ENCODE measurements at regions not wholly inside any gene's neighbourhood (a gene's known extent, or its start where the extent isn't known, plus 50 kb on each side); places are given as distances from the start of the nearest gene placed in this dataset.

- DNase-seq (ENCODE audit: insufficient read length) (no peak), FAIRE-seq (no peak)
Measured at GRCh38 chr3:18725668-18726407, 300.7 kb upstream of the SATB1 start.

GRCh38 chr3:18724456-18724855 lies 299.3 kb upstream of the SATB1 start:
- TF ChIP-seq TAF1 (IDR thresholded peaks at IDR 0.05; ENCODE audit: borderline replicate concordance, low read depth, low read length) (no peak), POLR2A (IDR thresholded peaks at IDR 0.05; ENCODE audit: low read depth, low read length) (no peak), POLR2AphosphoS5 (IDR thresholded peaks at IDR 0.05; ENCODE audit: low read depth, low read length) (no peak)
- no peak for DNase-seq (ENCODE audit: insufficient read length)
- no peak for FAIRE-seq

More at GRCh38 chr3:18725668-18726407, 300.7 kb upstream of the SATB1 start:
- TF ChIP-seq POLR2A (IDR thresholded peaks at IDR 0.05; ENCODE audit: low read depth, low read length) (no peak), POLR2AphosphoS5 (IDR thresholded peaks at IDR 0.05; ENCODE audit: low read depth, low read length) (no peak), TAF1 (IDR thresholded peaks at IDR 0.05; ENCODE audit: borderline replicate concordance, low read depth, low read length) (no peak)

- FAIRE-seq = no peak
- DNase-seq (ENCODE audit: insufficient read length) = no peak
- TF ChIP-seq TAF1 (IDR thresholded peaks at IDR 0.05; ENCODE audit: borderline replicate concordance, low read depth, low read length) (no peak), POLR2A (IDR thresholded peaks at IDR 0.05; ENCODE audit: low read depth, low read length) (no peak), POLR2AphosphoS5 (IDR thresholded peaks at IDR 0.05; ENCODE audit: low read depth, low read length) (no peak)
Measured at GRCh38 chr3:18723206-18723810, 298.2 kb upstream of the SATB1 start.

- DNase-seq (ENCODE audit: insufficient read length) (no peak), FAIRE-seq (no peak)
- TF ChIP-seq TAF1 (IDR thresholded peaks at IDR 0.05; ENCODE audit: borderline replicate concordance, low read depth, low read length) (no peak), POLR2AphosphoS5 (IDR thresholded peaks at IDR 0.05; ENCODE audit: low read depth, low read length) (no peak), POLR2A (IDR thresholded peaks at IDR 0.05; ENCODE audit: low read depth, low read length) (no peak)
Measured at GRCh38 chr3:18720543-18720942, 295.4 kb upstream of the SATB1 start.

- FAIRE-seq (no peak), DNase-seq (ENCODE audit: insufficient read length) (no peak)
- no peak for TF ChIP-seq POLR2AphosphoS5 (IDR thresholded peaks at IDR 0.05; ENCODE audit: low read depth, low read length)
Measured at GRCh38 chr3:18717598-18717997, 292.5 kb upstream of the SATB1 start.

- no peak for DNase-seq (ENCODE audit: insufficient read length)
- FAIRE-seq = no peak
- TF ChIP-seq POLR2AphosphoS5 (IDR thresholded peaks at IDR 0.05; ENCODE audit: low read depth, low read length) (no peak), TAF1 (IDR thresholded peaks at IDR 0.05; ENCODE audit: borderline replicate concordance, low read depth, low read length) (no peak), POLR2A (IDR thresholded peaks at IDR 0.05; ENCODE audit: low read depth, low read length) (no peak)
Measured at GRCh38 chr3:18716821-18717220, 291.7 kb upstream of the SATB1 start.

GRCh38 chr3:18716101-18716500 lies 291.0 kb upstream of the SATB1 start:
- TF ChIP-seq POLR2AphosphoS5 (IDR thresholded peaks at IDR 0.05; ENCODE audit: low read depth, low read length) (no peak), TAF1 (IDR thresholded peaks at IDR 0.05; ENCODE audit: borderline replicate concordance, low read depth, low read length) (no peak)
- FAIRE-seq (no peak), DNase-seq (ENCODE audit: insufficient read length) (no peak)

- TF ChIP-seq TAF1 (IDR thresholded peaks at IDR 0.05; ENCODE audit: borderline replicate concordance, low read depth, low read length) = no peak
- no peak for TF ChIP-seq POLR2AphosphoS5 (IDR thresholded peaks at IDR 0.05; ENCODE audit: low read depth, low read length)
- TF ChIP-seq POLR2A (IDR thresholded peaks at IDR 0.05; ENCODE audit: low read depth, low read length) = no peak
- no peak for FAIRE-seq
- DNase-seq (ENCODE audit: insufficient read length) = no peak
Measured at GRCh38 chr3:18715208-18715607, 290.1 kb upstream of the SATB1 start.

GRCh38 chr3:18713577-18713951 lies 288.4 kb upstream of the SATB1 start:
- no peak for DNase-seq (ENCODE audit: insufficient read length)
- no peak for TF ChIP-seq POLR2AphosphoS5 (IDR thresholded peaks at IDR 0.05; ENCODE audit: low read depth, low read length)
- TF ChIP-seq POLR2A (IDR thresholded peaks at IDR 0.05; ENCODE audit: low read depth, low read length) = no peak
- no peak for TF ChIP-seq TAF1 (IDR thresholded peaks at IDR 0.05; ENCODE audit: borderline replicate concordance, low read depth, low read length)
- FAIRE-seq = no peak

- no peak for FAIRE-seq
- TF ChIP-seq TAF1 (IDR thresholded peaks at IDR 0.05; ENCODE audit: borderline replicate concordance, low read depth, low read length) = no peak
- TF ChIP-seq POLR2A (IDR thresholded peaks at IDR 0.05; ENCODE audit: low read depth, low read length) = no peak
- no peak for TF ChIP-seq POLR2AphosphoS5 (IDR thresholded peaks at IDR 0.05; ENCODE audit: low read depth, low read length)
Measured at GRCh38 chr3:18712713-18713576, 287.8 kb upstream of the SATB1 start.

GRCh38 chr3:18704326-18704725 lies 279.2 kb upstream of the SATB1 start:
- no peak for TF ChIP-seq POLR2A (IDR thresholded peaks at IDR 0.05; ENCODE audit: low read depth, low read length)
- no peak for TF ChIP-seq TAF1 (IDR thresholded peaks at IDR 0.05; ENCODE audit: borderline replicate concordance, low read depth, low read length)
- TF ChIP-seq POLR2AphosphoS5 (IDR thresholded peaks at IDR 0.05; ENCODE audit: low read depth, low read length) = no peak
- DNase-seq (ENCODE audit: insufficient read length) = no peak
- no peak for FAIRE-seq

More at GRCh38 chr3:18712713-18713576, 287.8 kb upstream of the SATB1 start:
- no peak for DNase-seq (ENCODE audit: insufficient read length)

Data from GM12892 (cell line).